B cell (primary cell): ENCODE measurements at regions not wholly inside any gene's neighbourhood (a gene's known extent, or its start where the extent isn't known, plus 50 kb on each side); places are given as distances from the start of the nearest gene placed in this dataset.

Experiments
- ATAC-seq: fragments of 200-7000 bp; cut with Tn5 transposase; one replicate; pipeline ENCODE4 v1.10.0; 2021; ENCODE audit warnings: low read depth, mild to moderate bottlenecking, moderate number of reproducible peaks, moderate library complexity
- CTCF ChIA-PET: fragments of 350-600 bp; sonication (Branson Sonifier 250); formaldehyde crosslinking; loops from one replicate; lab custom pipeline; 2021; ENCODE audit warnings: antibody characterized with exemption, inconsistent platforms; lab: Charles Lee
- POLR2A ChIA-PET: fragments of 350-600 bp; sonication (Branson Sonifier 250); formaldehyde crosslinking; loops from one replicate; lab custom pipeline; 2021; ENCODE audit warnings: antibody characterized with exemption; lab: Charles Lee
- DNase-seq: peaks from one replicate; pipeline ENCODE4 v3.0.0; 2013
- H2AFZ ChIP-seq: 2 replicates; pipeline ENCODE4 v1.6.1; 2012; ENCODE audit warnings: mild to moderate bottlenecking, low read depth, low read length; ENCODE audit not compliant: insufficient read depth, poor library complexity, severe bottlenecking
- H3K27ac ChIP-seq, 2 donors: 1 replicate in 1 of 2; 2 replicates in 1 of 2; pipeline ENCODE4 v1.5.1; 2012 to 2013; ENCODE audit warnings: low read length in 2 of 2, mild to moderate bottlenecking in 2 of 2, moderate library complexity in 1 of 2
- H3K27me3 ChIP-seq, 4 experiments: fragments of 200-600 bp in 1 of 4; sonication (generic) in 1 of 4; replicated peaks in 1 of 4; 1 replicate in 2 of 4; 2 replicates in 2 of 4; pipeline versions ENCODE4 v1.6.1 to v1.7.0; 2013 to 2016; ENCODE audit warnings: low read length in 3 of 4, mild to moderate bottlenecking in 2 of 4, mixed read lengths in 1 of 4, moderate library complexity in 1 of 4; ENCODE audit not compliant: insufficient read depth in 4 of 4, control insufficient read depth in 3 of 4; ENCODE audit errors: control extremely low read depth in 1 of 4
- H3K36me3 ChIP-seq, 2 experiments: replicated peaks in 1 of 2; 1 replicate in 1 of 2; 2 replicates in 1 of 2; pipeline versions ENCODE4 v1.6.1 to v1.7.1; 2013; ENCODE audit warnings: low read length in 1 of 2; ENCODE audit not compliant: insufficient read depth in 2 of 2, control insufficient read depth in 1 of 2; ENCODE audit errors: control extremely low read depth in 1 of 2, extremely low read depth in 1 of 2
- H3K4me1 ChIP-seq, 2 donors: fragments of 200-600 bp in 1 of 2; sonication (generic) in 1 of 2; 1 replicate in 1 of 2; 2 replicates in 1 of 2; pipeline versions ENCODE4 v1.5.1 to v1.6.1; 2013 to 2017; ENCODE audit warnings: low read length in 2 of 2; ENCODE audit not compliant: control insufficient read depth in 2 of 2, insufficient read depth in 2 of 2
- H3K4me2 ChIP-seq: replicated peaks from 2 replicates; pipeline ENCODE3; 2012; ENCODE audit warnings: mild to moderate bottlenecking, low read depth, low read length; ENCODE audit not compliant: poor library complexity, severe bottlenecking
- H3K4me3 ChIP-seq, 5 experiments: fragments of 200-600 bp in 1 of 5; sonication (generic) in 1 of 5; 1 replicate in 3 of 5; 2 replicates in 2 of 5; pipeline versions ENCODE4 v1.5.1 to v1.7.0; 2011 to 2016; ENCODE audit warnings: low read length in 4 of 5, mild to moderate bottlenecking in 4 of 5, low read depth in 2 of 5, control low read depth in 1 of 5, moderate library complexity in 1 of 5; ENCODE audit not compliant: insufficient read depth in 1 of 5; ENCODE audit errors: control extremely low read depth in 1 of 5, extremely low read depth in 1 of 5
- H3K79me2 ChIP-seq: fragments of 200-600 bp; sonication (generic); one replicate; pipeline ENCODE4 v1.6.0; 2016; ENCODE audit warnings: low read length; ENCODE audit not compliant: control insufficient read depth, insufficient read depth
- H3K9ac ChIP-seq: fragments of 200-600 bp; sonication (generic); 2 replicates; pipeline ENCODE4 v1.6.1; 2017; ENCODE audit warnings: mild to moderate bottlenecking, low read length, moderate library complexity
- H3K9me3 ChIP-seq, 3 donors: one replicate each; pipeline versions ENCODE4 v1.6.1 to v1.7.1; 2013; ENCODE audit warnings: low read length in 2 of 3; ENCODE audit not compliant: control insufficient read depth in 2 of 3, insufficient read depth in 1 of 3; ENCODE audit errors: control extremely low read depth in 1 of 3
- H4K20me1 ChIP-seq: 2 replicates; pipeline ENCODE4 v1.6.0; 2012; ENCODE audit warnings: mild to moderate bottlenecking, low read length; ENCODE audit not compliant: insufficient read depth, control insufficient read depth, poor library complexity, severe bottlenecking
- H3K27ac Mint-ChIP-seq: one replicate; pipeline ENCODE4 v1.8.0; 2021; ENCODE audit warnings: mixed read lengths
- H3K27me3 Mint-ChIP-seq: one replicate; pipeline ENCODE4 v1.8.0; 2021; ENCODE audit warnings: mixed read lengths
- H3K4me1 Mint-ChIP-seq: one replicate; pipeline ENCODE4 v1.8.0; 2021; ENCODE audit warnings: mixed read lengths
- H3K4me3 Mint-ChIP-seq: one replicate; pipeline ENCODE4 v1.8.0; 2021; ENCODE audit warnings: mixed read lengths
- H3K9me3 Mint-ChIP-seq: one replicate; pipeline ENCODE4 v1.8.0; 2022; ENCODE audit warnings: mixed read lengths; ENCODE audit not compliant: insufficient read depth
- CTCF ChIP-seq: fragments of 200-600 bp; IDR thresholded peaks from one replicate; pipeline ENCODE4 v1.8.0; 2022; ENCODE audit warnings: antibody characterized with exemption, mild to moderate bottlenecking
- EZH2 ChIP-seq: IDR thresholded peaks from 2 replicates; pipeline ENCODE4 v1.6.1; 2012; ENCODE audit warnings: borderline replicate concordance, low read depth, mild to moderate bottlenecking, moderate library complexity, low read length; ENCODE audit not compliant: insufficient read depth, poor library complexity, severe bottlenecking
- WGBS: methylation state at CpG from one replicate; pipeline ENCODE4 v1.1.5; 2013; ENCODE audit warnings: missing lambda C conversion rate; ENCODE audit not compliant: insufficient coverage; 5-methylcytosine and 5-hydroxymethylcytosine counted together
- intact Hi-C: fragments of 100-400 bp; cut with micrococcal nuclease; formaldehyde crosslinking; loops from one replicate; pipeline ENCODE4 v1.10.0; 2022

- H3K9me3 Mint-ChIP-seq = no peaks in the 10 kb centered on the region
- no CpG with 5 or more reads among the region's 3 CpGs for WGBS
- intact Hi-C loops = no loop called here
- no peaks in the 10 kb centered on the region for H3K79me2 ChIP-seq
- no peak overlapping the region for H2AFZ ChIP-seq
- no peak overlapping the region for H3K27ac ChIP-seq
- H3K4me1 ChIP-seq = no peaks in the 10 kb centered on the region
- peaks cover 0 to 9% (median 0%) of the 10 kb centered on the region in 4 experiments for H3K27me3 ChIP-seq
- no peaks in the 10 kb centered on the region for H3K36me3 ChIP-seq
- H3K9ac ChIP-seq = no peak overlapping the region
- no peaks in the 10 kb centered on the region for H4K20me1 ChIP-seq
- no peak for ATAC-seq
- H3K4me3 Mint-ChIP-seq = no peak overlapping the region
- ChIA-PET CTCF (interaction anchor here (2.2 kb wide), 1 partner anchor 10 kb away, joined by 5 read pairs; no protein-coding TSS in a partner anchor), POLR2A (no interaction called here)
- H3K27ac Mint-ChIP-seq = no peak overlapping the region
- no peak for TF ChIP-seq CTCF
- no peak for TF ChIP-seq EZH2
- peaks cover 31% of the 10 kb centered on the region for H3K27me3 Mint-ChIP-seq
- H3K9me3 ChIP-seq = peaks cover 0 to 1% (median 0%) of the 10 kb centered on the region in 3 donors
- no peak for DNase-seq
- H3K4me3 ChIP-seq = no peak overlapping the region
- no peaks in the 10 kb centered on the region for H3K4me1 Mint-ChIP-seq
- H3K4me2 ChIP-seq = no peak overlapping the region
Measured at GRCh38 chr5:34455098-34455497, 201.0 kb upstream of the RAI14 start.

- Mint-ChIP-seq H3K27me3 (peaks cover 3% of the 10 kb centered on the region), H3K4me3 (no peak overlapping the region), H3K27ac (no peak overlapping the region), H3K9me3 (no peaks in the 10 kb centered on the region), H3K4me1 (peaks cover under 1% of the 10 kb centered on the region)
- DNase-seq (no peak), ATAC-seq (no peak)
- no peaks in the 10 kb centered on the region for H3K4me1 ChIP-seq
- no peak overlapping the region for H2AFZ ChIP-seq
- ChIA-PET POLR2A (no interaction called here), CTCF (interaction anchor here (0.6 to 1.2 kb wide), 3 partner anchors 12 to 462 kb away, joined by 3 to 4 read pairs (median 4); no protein-coding TSS in a partner anchor)
- H3K4me2 ChIP-seq = no peak overlapping the region
- H3K27ac ChIP-seq = no peak overlapping the region
- intact Hi-C loops = no loop called here
- H3K9ac ChIP-seq = no peak overlapping the region
- H3K27me3 ChIP-seq = no peaks in the 10 kb centered on the region
- H3K79me2 ChIP-seq = no peaks in the 10 kb centered on the region
- H3K9me3 ChIP-seq = peaks cover 0 to 1% (median 0%) of the 10 kb centered on the region in 3 donors
- 72% methylated on average over 2 of the region's 3 CpGs for WGBS
- H3K4me3 ChIP-seq = no peak overlapping the region
- no peaks in the 10 kb centered on the region for H4K20me1 ChIP-seq
- TF ChIP-seq CTCF = no peak
- no peak for TF ChIP-seq EZH2
- no peaks in the 10 kb centered on the region for H3K36me3 ChIP-seq
Measured at GRCh38 chr5:34459908-34460307, 196.2 kb upstream of the RAI14 start.
